ENCODE measurements at regions not wholly inside any gene's neighbourhood (a gene's known extent, or its start where the extent isn't known, plus 50 kb on each side); places are given as distances from the start of the nearest gene placed in this dataset.

- Histone ChIP-seq H3K4me1 (ENCODE audit: insufficient read depth, low read length) (no peaks in the 10 kb centered on the region), H4K5ac (ENCODE audit: insufficient read length, low read depth, low read length) (no peak overlapping the region), H2BK5ac (ENCODE audit: insufficient read length, low read length) (no peak overlapping the region), H2AFZ (ENCODE audit: low read length) (no peak overlapping the region), H3K79me2 (ENCODE audit: insufficient read depth, low read length) (no peaks in the 10 kb centered on the region), H3K27ac (ENCODE audit: insufficient read length, low read depth, low read length) (no peak overlapping the region), H3K23me2 (ENCODE audit: insufficient read length, low read depth, low read length, poor library complexity, severe bottlenecking) (no peaks in the 10 kb centered on the region), H2BK15ac (ENCODE audit: low read depth, low read length) (no peak overlapping the region), H2BK12ac (ENCODE audit: insufficient read length, low read depth, low read length) (no peak overlapping the region), H3K27me3 (ENCODE audit: insufficient read depth, low read length) (no peaks in the 10 kb centered on the region), H3K79me1 (ENCODE audit: insufficient read depth, low read depth, low read length, poor library complexity, severe bottlenecking) (no peaks in the 10 kb centered on the region), H3K18ac (ENCODE audit: insufficient read length, low read depth, low read length) (no peak overlapping the region), H4K20me1 (ENCODE audit: control insufficient read depth, insufficient read depth, insufficient read length) (no peaks in the 10 kb centered on the region), H3T11ph (ENCODE audit: low read length) (no peak overlapping the region), H3K56ac (ENCODE audit: insufficient read length, low read depth, low read length) (no peak overlapping the region), H2BK120ac (ENCODE audit: low read depth, low read length, poor library complexity, severe bottlenecking) (no peak overlapping the region), H4K91ac (ENCODE audit: insufficient read length, low read depth, low read length) (no peak overlapping the region), H2BK20ac (ENCODE audit: low read depth, low read length, poor library complexity, severe bottlenecking) (no peak overlapping the region), H3K14ac (ENCODE audit: insufficient read depth, low read length) (no peak overlapping the region), H4K8ac (replicated peaks; ENCODE audit: insufficient read length, low read depth, low read length) (no peak overlapping the region), H2AK5ac (ENCODE audit: insufficient read length, low read length) (no peak overlapping the region), H3K9ac (ENCODE audit: extremely low read depth, insufficient read length, low read length) (no peak overlapping the region), H3K23ac (ENCODE audit: insufficient read length, low read depth, low read length) (no peak overlapping the region), H3K4ac (ENCODE audit: low read depth, low read length) (no peak overlapping the region), H3K4me2 (ENCODE audit: insufficient read depth, insufficient read length, low read length) (no peak overlapping the region), H3K9me3 (ENCODE audit: control insufficient read depth, low read depth, low read length) (no peaks in the 10 kb centered on the region)
- H3K27me3 Mint-ChIP-seq (ENCODE audit: low read depth): no peaks in the 10 kb centered on the region
- H3K4me1 Mint-ChIP-seq: peaks cover 8 to 10% of the 10 kb centered on the region in 2 experiments
- WGBS (ENCODE audit: extremely low coverage, insufficient read length, low lambda C conversion rate): no CpG with 5 or more reads among the region's 4 CpGs
- no peak for TF ChIP-seq CTCF (conservative IDR thresholded peaks at IDR 0.05)
- no peak for DNase-seq
- H3K9me3 Mint-ChIP-seq: peaks cover 7 to 9% of the 10 kb centered on the region in 2 experiments
- H3K36me3 Mint-ChIP-seq (ENCODE audit: insufficient read depth in 1 of 3, low read depth in 3 of 3): peaks cover 3 to 9% (median 5%) of the 10 kb centered on the region in 3 experiments
- no peak overlapping the region for H3K4me3 Mint-ChIP-seq
- H3K27ac Mint-ChIP-seq: no peak overlapping the region
These were observed 871.8 kb downstream of the OTOL1 start for GRCh38 chr3:162368417-162368816.

Data from H9 (cell line).